ENCODE measurements at regions not wholly inside any gene's neighbourhood (a gene's known extent, or its start where the extent isn't known, plus 50 kb on each side); places are given as distances from the start of the nearest gene placed in this dataset.

DNA sequence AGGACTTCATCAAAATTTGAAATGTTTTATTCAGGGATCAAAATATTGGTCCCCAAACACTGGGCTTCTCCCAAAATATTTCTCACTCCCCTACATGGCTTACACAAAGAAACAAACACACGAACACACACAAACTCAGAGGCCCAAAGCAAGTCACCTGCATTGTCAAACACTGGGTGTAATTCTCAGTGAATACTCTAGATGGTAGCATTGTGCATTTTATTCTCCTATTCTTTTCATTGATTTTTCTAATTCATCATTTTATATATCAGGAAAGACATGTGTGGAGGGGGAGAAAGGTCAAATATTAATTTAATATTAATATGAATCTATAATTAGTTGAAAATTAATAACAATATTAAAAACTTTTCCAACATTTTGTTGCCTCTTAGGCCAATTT, 72.3 kb upstream of the TNMD start:
- H3K4me1 ChIP-seq (ENCODE audit: control insufficient read depth, low read depth, low read length) = no peaks in the 10 kb centered on the region
- H2BK15ac ChIP-seq (replicated peaks; ENCODE audit: low read depth) = no peak overlapping the region
- H3K4me3 ChIP-seq (ENCODE audit: low read length) = no peak overlapping the region
- DNase-seq = no peak
- no peaks in the 10 kb centered on the region for H3K79me2 ChIP-seq (ENCODE audit: control insufficient read depth, insufficient read depth, low read length)
- no peak overlapping the region for H4K5ac ChIP-seq (ENCODE audit: low read length)
- H3K56ac ChIP-seq (ENCODE audit: low read length) = no peak overlapping the region
- H2BK120ac ChIP-seq (ENCODE audit: low read depth, low read length) = no peak overlapping the region
- no peak overlapping the region for H3K4ac ChIP-seq (ENCODE audit: low read depth, low read length)
- H3K9ac ChIP-seq (ENCODE audit: low read length) = no peak overlapping the region
- H2AK5ac ChIP-seq (ENCODE audit: low read length) = no peak overlapping the region
- no peaks in the 10 kb centered on the region for H3K79me1 ChIP-seq (ENCODE audit: low read length)
- no peak overlapping the region for H3K4me2 ChIP-seq (ENCODE audit: low read length)
- no peak overlapping the region for H3K18ac ChIP-seq (ENCODE audit: low read length)
- no peaks in the 10 kb centered on the region for H3K27me3 ChIP-seq (ENCODE audit: insufficient read depth, low read length, poor library complexity)
- no peaks in the 10 kb centered on the region for H3K36me3 ChIP-seq (ENCODE audit: control insufficient read depth, insufficient read depth, low read length)
- H3K27ac ChIP-seq (ENCODE audit: low read depth, low read length) = no peak overlapping the region
- WGBS (ENCODE audit: extremely low coverage, insufficient coverage, low lambda C conversion rate) = no CpG with 5 or more reads among the region's 1 CpG
- no peak overlapping the region for H4K8ac ChIP-seq (ENCODE audit: low read depth, low read length)
- H3K23ac ChIP-seq (ENCODE audit: low read length) = no peak overlapping the region
- H2BK5ac ChIP-seq (ENCODE audit: low read length) = no peak overlapping the region

DNA sequence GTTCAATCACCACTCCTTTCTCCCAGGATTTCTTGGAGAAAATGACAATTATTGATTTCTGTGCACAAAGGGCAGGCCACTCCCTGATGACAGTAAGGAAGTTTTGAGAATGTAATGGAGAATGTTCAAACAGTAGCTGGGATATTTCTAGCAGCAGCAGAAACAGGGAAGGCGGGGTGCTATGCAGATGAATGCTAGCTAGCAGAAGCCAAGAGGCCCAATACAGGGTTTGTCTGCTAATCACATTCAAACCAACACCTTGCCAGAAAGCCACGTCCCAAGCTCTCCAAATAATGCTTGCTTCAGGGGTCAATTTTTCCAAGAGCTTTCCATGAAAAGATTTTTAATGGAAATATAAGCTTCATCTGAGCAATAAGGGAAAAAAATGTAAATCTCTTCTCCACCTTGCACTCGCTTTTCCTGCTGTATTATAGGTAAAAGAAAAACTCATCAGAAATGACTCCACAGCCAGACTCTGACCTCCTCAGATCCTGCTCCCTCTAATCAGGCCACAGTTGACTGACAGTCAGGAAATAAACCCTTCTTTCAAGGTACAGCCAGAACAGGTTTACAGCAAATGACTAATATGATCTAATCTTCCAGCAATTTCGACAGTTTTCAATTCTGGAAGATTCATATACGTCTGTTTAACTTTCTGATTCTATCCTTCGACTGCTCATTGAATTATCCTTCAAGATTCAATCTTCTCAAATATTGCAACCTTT, 84.7 kb upstream of the PCDH19 start:
- Histone ChIP-seq H3K27ac (ENCODE audit: low read depth, low read length) (no peak overlapping the region), H3K4me2 (ENCODE audit: low read length) (no peak overlapping the region), H3K4me1 (ENCODE audit: control insufficient read depth, low read depth, low read length) (peaks cover 3% of the 10 kb centered on the region), H3K4me3 (ENCODE audit: low read length) (no peak overlapping the region), H2BK5ac (ENCODE audit: low read length) (no peak overlapping the region), H3K23ac (ENCODE audit: low read length) (no peak overlapping the region), H3K27me3 (ENCODE audit: insufficient read depth, low read length, poor library complexity) (no peaks in the 10 kb centered on the region), H2BK15ac (replicated peaks; ENCODE audit: low read depth) (no peak overlapping the region), H4K8ac (ENCODE audit: low read depth, low read length) (no peak overlapping the region), H3K18ac (ENCODE audit: low read length) (no peak overlapping the region), H3K79me2 (ENCODE audit: control insufficient read depth, insufficient read depth, low read length) (no peaks in the 10 kb centered on the region), H3K79me1 (ENCODE audit: low read length) (no peaks in the 10 kb centered on the region), H3K36me3 (ENCODE audit: control insufficient read depth, insufficient read depth, low read length) (no peaks in the 10 kb centered on the region), H3K56ac (ENCODE audit: low read length) (peak overlapping the region; percentile 60), H3K9ac (ENCODE audit: low read length) (no peak overlapping the region), H2AK5ac (ENCODE audit: low read length) (no peak overlapping the region), H4K5ac (ENCODE audit: low read length) (no peak overlapping the region), H2BK120ac (ENCODE audit: low read depth, low read length) (no peak overlapping the region), H3K4ac (ENCODE audit: low read depth, low read length) (no peak overlapping the region)
- WGBS (ENCODE audit: extremely low coverage, insufficient coverage, low lambda C conversion rate) = no CpG with 5 or more reads among the region's 6 CpGs
- no peak for DNase-seq

DNA sequence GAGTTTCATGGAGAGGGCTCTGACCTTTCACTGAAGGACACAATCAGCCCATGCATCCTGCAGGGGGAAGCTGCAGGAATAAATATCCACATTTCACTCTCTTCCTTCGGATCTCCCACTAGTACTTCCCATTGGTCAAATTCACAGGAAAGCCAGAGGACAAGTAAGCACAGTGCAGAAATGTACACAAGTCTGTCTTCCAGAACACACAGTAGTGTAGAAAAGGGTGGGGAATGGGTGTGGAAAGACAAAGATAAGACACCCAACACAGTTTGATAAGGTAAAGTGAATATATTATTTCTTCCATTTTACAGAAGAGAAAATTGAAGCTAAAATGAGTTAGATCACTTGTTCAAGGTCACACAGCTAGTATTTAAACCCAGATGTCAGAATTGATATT, 81.1 kb upstream of the PCDH19 start:
- Histone ChIP-seq H3K27ac (ENCODE audit: low read depth, low read length) (no peak overlapping the region), H3K9ac (ENCODE audit: low read length) (no peak overlapping the region), H3K4me1 (ENCODE audit: control insufficient read depth, low read depth, low read length) (peaks cover 6% of the 10 kb centered on the region), H2BK5ac (ENCODE audit: low read length) (no peak overlapping the region), H3K18ac (ENCODE audit: low read length) (no peak overlapping the region), H3K23ac (ENCODE audit: low read length) (no peak overlapping the region), H3K36me3 (ENCODE audit: control insufficient read depth, insufficient read depth, low read length) (no peaks in the 10 kb centered on the region), H4K8ac (ENCODE audit: low read depth, low read length) (no peak overlapping the region), H3K4me2 (ENCODE audit: low read length) (no peak overlapping the region), H3K4ac (ENCODE audit: low read depth, low read length) (no peak overlapping the region), H2BK15ac (replicated peaks; ENCODE audit: low read depth) (no peak overlapping the region), H3K4me3 (ENCODE audit: low read length) (no peak overlapping the region), H2AK5ac (ENCODE audit: low read length) (no peak overlapping the region), H4K5ac (ENCODE audit: low read length) (no peak overlapping the region), H2BK120ac (ENCODE audit: low read depth, low read length) (no peak overlapping the region), H3K79me1 (ENCODE audit: low read length) (no peaks in the 10 kb centered on the region), H3K56ac (ENCODE audit: low read length) (no peak overlapping the region), H3K27me3 (ENCODE audit: insufficient read depth, low read length, poor library complexity) (no peaks in the 10 kb centered on the region), H3K79me2 (ENCODE audit: control insufficient read depth, insufficient read depth, low read length) (no peaks in the 10 kb centered on the region)
- DNase-seq = no peak
- no CpG with 5 or more reads among the region's 1 CpG for WGBS (ENCODE audit: extremely low coverage, insufficient coverage, low lambda C conversion rate)

- no peak overlapping the region for H2BK120ac ChIP-seq (ENCODE audit: low read depth, low read length)
- H3K79me2 ChIP-seq (ENCODE audit: control insufficient read depth, insufficient read depth, low read length) = no peaks in the 10 kb centered on the region
- H3K23ac ChIP-seq (ENCODE audit: low read length) = no peak overlapping the region
- H3K4me2 ChIP-seq (ENCODE audit: low read length) = no peak overlapping the region
- no CpG with 5 or more reads among the region's 3 CpGs for WGBS (ENCODE audit: extremely low coverage, insufficient coverage, low lambda C conversion rate)
- H3K4ac ChIP-seq (ENCODE audit: low read depth, low read length) = peak overlapping the region; percentile 16
- no peak overlapping the region for H3K18ac ChIP-seq (ENCODE audit: low read length)
- H3K36me3 ChIP-seq (ENCODE audit: control insufficient read depth, insufficient read depth, low read length) = no peaks in the 10 kb centered on the region
- no peak overlapping the region for H3K9ac ChIP-seq (ENCODE audit: low read length)
- no peak overlapping the region for H3K27ac ChIP-seq (ENCODE audit: low read depth, low read length)
- no peak overlapping the region for H4K8ac ChIP-seq (ENCODE audit: low read depth, low read length)
- no peak overlapping the region for H2AK5ac ChIP-seq (ENCODE audit: low read length)
- no peaks in the 10 kb centered on the region for H3K79me1 ChIP-seq (ENCODE audit: low read length)
- peaks cover 10% of the 10 kb centered on the region for H3K4me1 ChIP-seq (ENCODE audit: control insufficient read depth, low read depth, low read length)
- H3K4me3 ChIP-seq (ENCODE audit: low read length) = no peak overlapping the region
- no peak overlapping the region for H4K5ac ChIP-seq (ENCODE audit: low read length)
- H2BK5ac ChIP-seq (ENCODE audit: low read length) = no peak overlapping the region
- peak overlapping the region; percentile 56 for H3K56ac ChIP-seq (ENCODE audit: low read length)
- no peak for DNase-seq
- H2BK15ac ChIP-seq (replicated peaks; ENCODE audit: low read depth) = no peak overlapping the region
- H3K27me3 ChIP-seq (ENCODE audit: insufficient read depth, low read length, poor library complexity) = no peaks in the 10 kb centered on the region
Measured at GRCh38 chrX:100487795-100488194, 77.7 kb upstream of the PCDH19 start.

GRCh38 chrX:100484971-100485370, 74.9 kb upstream of the PCDH19 start:
- H3K79me1 ChIP-seq (ENCODE audit: low read length) = no peaks in the 10 kb centered on the region
- H2BK15ac ChIP-seq (replicated peaks; ENCODE audit: low read depth) = no peak overlapping the region
- no peak overlapping the region for H3K27ac ChIP-seq (ENCODE audit: low read depth, low read length)
- no peak for DNase-seq
- no peak overlapping the region for H3K4ac ChIP-seq (ENCODE audit: low read depth, low read length)
- H2BK5ac ChIP-seq (ENCODE audit: low read length) = no peak overlapping the region
- no peaks in the 10 kb centered on the region for H3K27me3 ChIP-seq (ENCODE audit: insufficient read depth, low read length, poor library complexity)
- H3K56ac ChIP-seq (ENCODE audit: low read length) = no peak overlapping the region
- H3K36me3 ChIP-seq (ENCODE audit: control insufficient read depth, insufficient read depth, low read length) = no peaks in the 10 kb centered on the region
- no peak overlapping the region for H3K9ac ChIP-seq (ENCODE audit: low read length)
- no peak overlapping the region for H2AK5ac ChIP-seq (ENCODE audit: low read length)
- H3K4me2 ChIP-seq (ENCODE audit: low read length) = no peak overlapping the region
- H3K18ac ChIP-seq (ENCODE audit: low read length) = no peak overlapping the region
- WGBS (ENCODE audit: extremely low coverage, insufficient coverage, low lambda C conversion rate) = no CpG with 5 or more reads among the region's 1 CpG
- H3K4me3 ChIP-seq (ENCODE audit: low read length) = no peak overlapping the region
- no peak overlapping the region for H4K8ac ChIP-seq (ENCODE audit: low read depth, low read length)
- no peaks in the 10 kb centered on the region for H3K79me2 ChIP-seq (ENCODE audit: control insufficient read depth, insufficient read depth, low read length)
- peaks cover 9% of the 10 kb centered on the region for H3K4me1 ChIP-seq (ENCODE audit: control insufficient read depth, low read depth, low read length)
- no peak overlapping the region for H3K23ac ChIP-seq (ENCODE audit: low read length)
- no peak overlapping the region for H2BK120ac ChIP-seq (ENCODE audit: low read depth, low read length)
- H4K5ac ChIP-seq (ENCODE audit: low read length) = no peak overlapping the region

- Histone ChIP-seq H3K79me2 (ENCODE audit: control insufficient read depth, insufficient read depth, low read length) (no peaks in the 10 kb centered on the region), H2BK5ac (ENCODE audit: low read length) (no peak overlapping the region), H3K4me1 (ENCODE audit: control insufficient read depth, low read depth, low read length) (peaks cover 2% of the 10 kb centered on the region), H3K56ac (ENCODE audit: low read length) (no peak overlapping the region), H3K18ac (ENCODE audit: low read length) (no peak overlapping the region), H3K36me3 (ENCODE audit: control insufficient read depth, insufficient read depth, low read length) (no peaks in the 10 kb centered on the region), H2BK15ac (replicated peaks; ENCODE audit: low read depth) (no peak overlapping the region), H3K4me3 (ENCODE audit: low read length) (no peak overlapping the region), H3K27ac (ENCODE audit: low read depth, low read length) (no peak overlapping the region), H3K79me1 (ENCODE audit: low read length) (no peaks in the 10 kb centered on the region), H3K27me3 (ENCODE audit: insufficient read depth, low read length, poor library complexity) (no peaks in the 10 kb centered on the region), H3K4me2 (ENCODE audit: low read length) (no peak overlapping the region), H3K4ac (ENCODE audit: low read depth, low read length) (no peak overlapping the region), H4K5ac (ENCODE audit: low read length) (no peak overlapping the region), H3K9ac (ENCODE audit: low read length) (no peak overlapping the region), H4K8ac (ENCODE audit: low read depth, low read length) (no peak overlapping the region), H3K23ac (ENCODE audit: low read length) (no peak overlapping the region), H2AK5ac (ENCODE audit: low read length) (no peak overlapping the region), H2BK120ac (ENCODE audit: low read depth, low read length) (no peak overlapping the region)
- WGBS (ENCODE audit: extremely low coverage, insufficient coverage, low lambda C conversion rate) = no CpG with 5 or more reads among the region's 1 CpG
- no peak for DNase-seq
Measured at GRCh38 chrX:100479329-100479728, 69.3 kb upstream of the PCDH19 start.
